Left cardiac atrium (tissue), 4 donors: ENCODE measurements at regions not wholly inside any gene's neighbourhood (a gene's known extent, or its start where the extent isn't known, plus 50 kb on each side); places are given as distances from the start of the nearest gene placed in this dataset.
"Not testable (repeated sequence)": the region's sequence is repeated elsewhere in the genome, so short reads cannot be mapped to it uniquely, and the experiment has no call there.

ENCODE experiments used
- ATAC-seq, 2 donors: fragments of 200-7000 bp; cut with Tn5 transposase; one replicate each; pipeline ENCODE4 v1.9.1; 2020; ENCODE audit warnings: mild to moderate bottlenecking in 2 of 2, moderate library complexity in 2 of 2
- DNase-seq: peaks from one replicate; pipeline ENCODE4 v3.0.0-alpha.2; 2020
- intact Hi-C, 2 donors: fragments of 100-400 bp; cut with DNase I; formaldehyde crosslinking; loops; one replicate each; pipeline versions ENCODE4 v1.14.1 to v1.15.1; 2022 to 2023
- donor health status: DM: no; HTN: yes; CAD: no.
- donor health status: DM: no; HTN: yes; CAD: no; lungs with severe emphysema.
- donor health status: DM: yes; HTN: yes; CAD: no.
- donor health status: Dilated cardiomyopathy.

GRCh38 chr2:89154247-89154682 is 462.8 kb downstream of the RPIA start:
- intact Hi-C loops: loop anchor here in 1 of 2 donors (10.0 kb wide), 1 partner anchor 279 kb away; no protein-coding TSS in a partner anchor
- peak; percentile 63 to 68 for ATAC-seq
- DNase-seq: not testable (repeated sequence)

GRCh38 chr2:89160306-89160705 is 468.8 kb downstream of the RPIA start:
- DNase-seq, intact Hi-C loops: not testable (repeated sequence)
- peak in 1 of 2 donors; percentile 62 for ATAC-seq

- DNase-seq, ATAC-seq, intact Hi-C loops: not testable (repeated sequence)
Measured at GRCh38 chr2:89161626-89162025, 470.2 kb downstream of the RPIA start.

GRCh38 chr2:89170506-89171173 is 479.2 kb downstream of the RPIA start:
- DNase-seq, intact Hi-C loops: not testable (repeated sequence)

GRCh38 chr2:89171174-89171519 is 479.7 kb downstream of the RPIA start:
- ATAC-seq, DNase-seq, intact Hi-C loops: not testable (repeated sequence)

More at GRCh38 chr2:89170506-89171173, 479.2 kb downstream of the RPIA start:
- ATAC-seq: not testable (repeated sequence)

- ATAC-seq, DNase-seq, intact Hi-C loops: not testable (repeated sequence)
Measured at GRCh38 chr2:89177004-89177403, 485.5 kb downstream of the RPIA start.

- DNase-seq, intact Hi-C loops, ATAC-seq: not testable (repeated sequence)
Measured at GRCh38 chr2:89182221-89182620, 490.7 kb downstream of the RPIA start.

- DNase-seq, ATAC-seq, intact Hi-C loops: not testable (repeated sequence)
Measured at GRCh38 chr2:89184746-89185145, 493.3 kb downstream of the RPIA start.

- intact Hi-C loops: not testable (repeated sequence)
Measured at GRCh38 chr2:89195636-89196251, 504.3 kb downstream of the RPIA start.

GRCh38 chr2:89196719-89197118 is 505.2 kb downstream of the RPIA start:
- DNase-seq, ATAC-seq, intact Hi-C loops: not testable (repeated sequence)

More at GRCh38 chr2:89195636-89196251, 504.3 kb downstream of the RPIA start:
- DNase-seq, ATAC-seq: not testable (repeated sequence)

- ATAC-seq, intact Hi-C loops, DNase-seq: not testable (repeated sequence)
Measured at GRCh38 chr2:89198026-89198425, 506.6 kb downstream of the RPIA start.

- ATAC-seq, intact Hi-C loops, DNase-seq: not testable (repeated sequence)
Measured at GRCh38 chr2:89199453-89200246, 508.2 kb downstream of the RPIA start.

- intact Hi-C loops, ATAC-seq, DNase-seq: not testable (repeated sequence)
Measured at GRCh38 chr2:89200247-89200527, 508.7 kb downstream of the RPIA start.

GRCh38 chr2:89202518-89202917 is 511.0 kb downstream of the RPIA start:
- DNase-seq, intact Hi-C loops, ATAC-seq: not testable (repeated sequence)

GRCh38 chr2:89205153-89205552 is 513.7 kb downstream of the RPIA start:
- ATAC-seq, intact Hi-C loops: not testable (repeated sequence)
- peak; percentile 44 for DNase-seq

GRCh38 chr2:89208144-89208932 is 516.9 kb downstream of the RPIA start:
- DNase-seq, intact Hi-C loops: not testable (repeated sequence)
- ATAC-seq: peak in 1 of 2 donors; percentile 96

- ATAC-seq (peak in 1 of 2 donors; percentile 85), DNase-seq (peak; percentile 30)
- intact Hi-C loops: not testable (repeated sequence)
Measured at GRCh38 chr2:89213151-89213550, 521.7 kb downstream of the RPIA start.

GRCh38 chr2:89213811-89214210 is 522.3 kb downstream of the RPIA start:
- DNase-seq, intact Hi-C loops, ATAC-seq: not testable (repeated sequence)

GRCh38 chr2:89221474-89221873 is 530.0 kb downstream of the RPIA start:
- ATAC-seq, DNase-seq, intact Hi-C loops: not testable (repeated sequence)
